Urinary bladder (tissue), 3 donors: ENCODE measurements at regions not wholly inside any gene's neighbourhood (a gene's known extent, or its start where the extent isn't known, plus 50 kb on each side); places are given as distances from the start of the nearest gene placed in this dataset.

Experiments used
- DNase-seq: peaks from one replicate; pipeline ENCODE4 v3.0.0-alpha.2; 2015; ENCODE audit errors: extremely low spot score
- H3K27ac ChIP-seq: one replicate; pipeline ENCODE4 v1.5.1; 2013; ENCODE audit warnings: low read depth, mild to moderate bottlenecking, moderate library complexity
- H3K36me3 ChIP-seq: one replicate; pipeline ENCODE4 v1.6.1; 2013; ENCODE audit warnings: mild to moderate bottlenecking, moderate library complexity; ENCODE audit not compliant: insufficient read depth
- H3K4me1 ChIP-seq: one replicate; pipeline ENCODE4 v1.6.1; 2013; ENCODE audit warnings: mild to moderate bottlenecking, moderate library complexity; ENCODE audit not compliant: insufficient read depth
- H3K4me3 ChIP-seq: one replicate; pipeline ENCODE4 v1.5.1; 2013; ENCODE audit warnings: low read depth, low read length
- WGBS: extraction: QIAGEN DNeasy Blood & Tissue Kit; methylation state at CpG from one replicate; pipeline ENCODE4 v1.1.7; 2013; 5-methylcytosine and 5-hydroxymethylcytosine counted together
- donor health status: healthy with polysubstance abuse.
- donor health status: healthy.

DNA sequence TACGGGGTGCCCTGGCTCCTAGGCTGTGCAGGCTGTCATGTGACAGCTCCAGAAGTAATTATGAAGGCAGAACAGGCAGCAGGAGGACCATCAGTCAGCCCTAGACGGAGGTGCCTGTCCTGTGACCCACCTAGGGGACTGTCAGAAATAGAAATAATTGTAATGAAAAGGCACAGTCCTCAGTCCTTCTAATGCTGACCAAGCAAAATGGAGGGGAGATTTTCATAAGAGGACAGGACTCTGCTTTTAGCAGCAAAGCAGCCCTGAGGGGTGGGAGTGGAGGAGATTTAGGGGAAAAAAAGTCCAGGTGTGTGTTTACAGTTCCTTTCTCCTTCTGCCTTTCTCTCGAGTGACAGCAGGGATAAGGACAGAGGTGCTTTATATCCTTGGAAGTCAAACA is 108.3 kb upstream of the KIRREL3 start:
- Histone ChIP-seq H3K36me3 (no peaks in the 10 kb centered on the region), H3K27ac (no peak overlapping the region), H3K4me1 (no peaks in the 10 kb centered on the region), H3K4me3 (no peak overlapping the region)
- DNase-seq, result no peak
- 79% methylated on average over 3 of the region's 3 CpGs for WGBS

GRCh38 chr11:127106938-127107337 is 106.4 kb upstream of the KIRREL3 start:
- no peaks in the 10 kb centered on the region for H3K36me3 ChIP-seq
- no peak for DNase-seq
- 91% methylated on average over 2 of the region's 2 CpGs for WGBS
- H3K27ac ChIP-seq, result no peak overlapping the region
- no peaks in the 10 kb centered on the region for H3K4me1 ChIP-seq
- no peak overlapping the region for H3K4me3 ChIP-seq

DNA sequence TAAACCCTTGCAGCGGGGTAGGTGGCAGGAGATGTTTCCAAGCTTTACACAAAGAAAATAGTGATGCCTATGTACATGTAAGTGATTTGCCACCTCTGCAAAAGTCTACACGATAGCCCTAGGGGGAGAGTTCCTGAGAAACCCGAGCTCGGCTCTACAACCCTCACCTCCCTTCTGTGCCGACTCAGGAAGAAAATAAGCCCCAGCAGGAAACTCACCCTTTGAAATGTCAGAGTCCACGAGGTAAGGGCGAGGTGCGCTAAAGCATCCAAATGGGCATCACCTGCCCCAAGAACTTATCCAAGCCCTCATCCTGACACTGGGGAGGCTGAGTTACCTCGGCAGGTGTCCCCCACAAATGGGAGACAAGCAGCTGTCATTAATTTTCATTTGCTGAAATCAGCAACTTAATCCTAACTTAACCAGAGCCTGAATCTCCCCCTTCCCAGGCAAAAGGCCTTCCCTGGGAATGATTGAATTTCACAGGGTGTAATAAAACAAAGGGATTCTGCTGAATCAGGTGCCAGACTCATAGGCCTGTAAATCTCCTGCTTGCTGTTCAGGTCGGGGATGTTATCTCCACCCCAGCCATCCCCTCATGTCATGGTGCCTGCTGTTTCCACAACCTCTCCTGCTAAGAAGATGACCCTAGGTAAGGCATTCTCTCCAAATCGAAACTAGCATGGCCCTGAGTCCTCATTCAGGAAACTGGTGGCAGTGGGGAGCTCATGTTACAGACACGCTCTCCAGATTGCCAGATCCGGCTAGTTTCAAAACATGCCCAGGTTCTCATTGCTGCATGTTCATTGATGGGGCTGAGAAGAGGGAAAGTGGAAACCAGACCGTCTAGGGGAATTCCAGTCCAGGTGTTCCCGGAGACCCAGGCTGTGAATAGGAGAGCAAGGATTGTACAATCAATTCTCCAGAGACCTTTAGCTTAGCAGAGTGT is 105.3 kb upstream of the KIRREL3 start:
- DNase-seq, result peak; percentile 10
- no peaks in the 10 kb centered on the region for H3K36me3 ChIP-seq
- 60% methylated on average over 15 of the region's 15 CpGs for WGBS

GRCh38 chr11:127103586-127104388 is 103.2 kb upstream of the KIRREL3 start:
- DNase-seq, result no peak
- H3K4me1 ChIP-seq, result no peaks in the 10 kb centered on the region
- H3K27ac ChIP-seq, result no peak overlapping the region
- H3K36me3 ChIP-seq, result no peaks in the 10 kb centered on the region
- 68% methylated on average over 9 of the region's 9 CpGs for WGBS
- no peak overlapping the region for H3K4me3 ChIP-seq

More for the DNA sequence above, 105.3 kb upstream of the KIRREL3 start:
- Histone ChIP-seq H3K4me3 (no peak overlapping the region), H3K27ac (no peak overlapping the region), H3K4me1 (no peaks in the 10 kb centered on the region)

GRCh38 chr11:127098684-127099083 is 98.1 kb upstream of the KIRREL3 start:
- DNase-seq, result no peak
- no peak overlapping the region for H3K27ac ChIP-seq
- H3K4me3 ChIP-seq, result no peak overlapping the region
- H3K36me3 ChIP-seq, result no peaks in the 10 kb centered on the region
- no peaks in the 10 kb centered on the region for H3K4me1 ChIP-seq
- 39% methylated on average over 1 of the region's 1 CpG for WGBS

GRCh38 chr11:127080735-127081134 is 80.2 kb upstream of the KIRREL3 start:
- H3K4me3 ChIP-seq, result no peak overlapping the region
- H3K4me1 ChIP-seq, result no peaks in the 10 kb centered on the region
- no peak for DNase-seq
- H3K27ac ChIP-seq, result no peak overlapping the region
- no peaks in the 10 kb centered on the region for H3K36me3 ChIP-seq
- 68% methylated on average over 2 of the region's 2 CpGs for WGBS

DNA sequence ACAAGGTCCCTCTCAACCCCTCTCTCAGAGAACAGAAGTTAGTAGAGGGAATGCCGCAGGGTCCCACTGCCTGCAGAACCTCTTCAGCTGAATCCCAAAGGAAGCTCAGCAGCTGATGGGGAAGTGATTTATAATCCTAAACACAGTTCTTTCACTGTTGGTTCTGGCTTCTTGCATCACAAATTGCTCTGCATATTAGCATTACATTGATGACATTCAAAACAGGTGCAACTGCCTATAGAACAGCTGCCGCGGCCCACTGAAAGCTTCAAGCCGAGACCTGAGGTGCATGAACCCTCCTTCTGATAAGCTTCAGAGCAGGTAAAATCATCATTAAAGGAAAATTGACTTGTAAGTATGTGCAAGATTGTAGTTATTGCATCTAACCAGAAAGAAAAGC is 75.2 kb upstream of the KIRREL3 start:
- Histone ChIP-seq H3K27ac (no peak overlapping the region), H3K4me1 (no peaks in the 10 kb centered on the region), H3K4me3 (no peak overlapping the region), H3K36me3 (no peaks in the 10 kb centered on the region)
- DNase-seq, result no peak
- 90% methylated on average over 4 of the region's 4 CpGs for WGBS

GRCh38 chr11:127074151-127074761 is 73.7 kb upstream of the KIRREL3 start:
- Histone ChIP-seq H3K4me1 (no peaks in the 10 kb centered on the region), H3K27ac (no peak overlapping the region), H3K36me3 (no peaks in the 10 kb centered on the region), H3K4me3 (no peak overlapping the region)
- DNase-seq, result no peak
- 59% methylated on average over 7 of the region's 7 CpGs for WGBS

- 70% methylated on average over 4 of the region's 4 CpGs for WGBS
- H3K36me3 ChIP-seq, result no peaks in the 10 kb centered on the region
- H3K27ac ChIP-seq, result no peak overlapping the region
- H3K4me1 ChIP-seq, result no peaks in the 10 kb centered on the region
- no peak for DNase-seq
- no peak overlapping the region for H3K4me3 ChIP-seq
Measured at GRCh38 chr11:127073621-127074020, 73.1 kb upstream of the KIRREL3 start.

- H3K36me3 ChIP-seq, result no peaks in the 10 kb centered on the region
- no peak overlapping the region for H3K27ac ChIP-seq
- H3K4me3 ChIP-seq, result no peak overlapping the region
- WGBS, result 74% methylated on average over 7 of the region's 7 CpGs
- no peaks in the 10 kb centered on the region for H3K4me1 ChIP-seq
- DNase-seq, result no peak
Measured at GRCh38 chr11:127071606-127072005, 71.0 kb upstream of the KIRREL3 start.

DNA sequence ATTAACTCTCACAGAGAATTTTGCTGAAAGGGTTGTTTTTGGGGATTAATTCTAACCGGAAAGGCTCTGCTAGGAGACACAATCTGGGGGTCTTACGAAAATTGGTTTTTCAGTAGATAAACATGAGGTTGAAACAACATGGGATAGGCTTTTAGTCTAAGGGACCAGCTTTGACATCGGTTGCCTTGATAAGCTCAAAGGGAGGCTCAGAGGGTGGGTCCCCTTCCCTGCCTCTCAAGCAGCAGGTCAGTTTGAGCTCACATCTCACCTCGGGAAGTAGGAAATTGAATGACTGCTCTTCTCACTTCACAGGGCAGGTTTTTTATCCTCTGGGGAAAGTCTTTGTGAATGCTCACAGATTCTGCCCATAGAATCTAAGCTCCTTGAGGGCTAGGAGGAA is 70.2 kb upstream of the KIRREL3 start:
- DNase-seq, result no peak
- Histone ChIP-seq H3K4me3 (no peak overlapping the region), H3K4me1 (no peaks in the 10 kb centered on the region), H3K27ac (no peak overlapping the region), H3K36me3 (no peaks in the 10 kb centered on the region)
- 65% methylated on average over 4 of the region's 4 CpGs for WGBS

- no peak for DNase-seq
- no peak overlapping the region for H3K27ac ChIP-seq
- no peaks in the 10 kb centered on the region for H3K4me1 ChIP-seq
- H3K36me3 ChIP-seq, result no peaks in the 10 kb centered on the region
- no peak overlapping the region for H3K4me3 ChIP-seq
- 61% methylated on average over 7 of the region's 7 CpGs for WGBS
Measured at GRCh38 chr11:127066401-127067090, 66.0 kb upstream of the KIRREL3 start.

GRCh38 chr11:127063241-127063640 is 62.7 kb upstream of the KIRREL3 start:
- H3K27ac ChIP-seq, result no peak overlapping the region
- no peak overlapping the region for H3K4me3 ChIP-seq
- H3K4me1 ChIP-seq, result no peaks in the 10 kb centered on the region
- no peak for DNase-seq
- 63% methylated on average over 3 of the region's 3 CpGs for WGBS
- no peaks in the 10 kb centered on the region for H3K36me3 ChIP-seq
